K562 (cell line): ENCODE measurements at regions not wholly inside any gene's neighbourhood (a gene's known extent, or its start where the extent isn't known, plus 50 kb on each side); places are given as distances from the start of the nearest gene placed in this dataset.

Source experiments
- ATAC-seq: fragments of 200-7000 bp; cut with Tn5 transposase; 3 replicates; pipeline ENCODE4 v1.9.1; 2020; ENCODE audit warnings: moderate library complexity
- BruUV-seq: library from RNA; stranded (reverse); fragments of 400-500 nt; replicated peaks from 2 replicates; lab custom pipeline; 2021; lab: Mats Ljungman, UMichigan
- CTCF ChIA-PET: fragments of 300-600 bp; formaldehyde crosslinking; extraction: SDS; loops from one replicate; lab custom pipeline; 2021; ENCODE audit warnings: low intra/inter-chr PET ratio; lab: Yijun Ruan, JAX
- POLR2A ChIA-PET: fragments of 300-600, 350-650 bp; sonication (Branson Sonifier 250); formaldehyde crosslinking; extraction: SDS; loops from one replicate; lab custom pipeline; 2021; ENCODE audit warnings: antibody characterized with exemption, inconsistent platforms; lab: Yijun Ruan, JAX
- DNase-seq, 4 experiments: peaks; one replicate each; pipeline versions ENCODE4 v3.0.0 to v3.0.0-alpha.2; 2011 to 2018; ENCODE audit warnings: low spot score in 3 of 4, mixed read lengths in 3 of 4; ENCODE audit errors: extremely low read depth in 1 of 4
- FAIRE-seq: peaks from 2 replicates; lab custom pipeline; 2011; peaks lifted over from hg19 to GRCh38; lab: Jason Lieb, UNC
- H2AFZ ChIP-seq: 2 replicates; pipeline ENCODE4 v1.6.0; 2011; ENCODE audit warnings: low read depth, low read length, control low read depth, inconsistent platforms
- H3K27ac ChIP-seq: fragments of 200-600 bp; 3 replicates; pipeline ENCODE4 v1.8.0; 2011; ENCODE audit warnings: low read depth, mild to moderate bottlenecking, control low read depth, inconsistent platforms, low read length, moderate library complexity, mixed read lengths; ENCODE audit errors: extremely low read depth
- H3K27me3 ChIP-seq, 2 experiments: fragments of 300-600 bp in 1 of 2; 2 replicates in 1 of 2; 3 replicates in 1 of 2; pipeline versions ENCODE4 v1.6.0 to v1.8.0; 2011; ENCODE audit warnings: inconsistent platforms in 2 of 2, low read length in 2 of 2, mild to moderate bottlenecking in 1 of 2, mixed read lengths in 1 of 2, moderate library complexity in 1 of 2; ENCODE audit not compliant: control insufficient read depth in 2 of 2, insufficient read depth in 2 of 2
- H3K36me3 ChIP-seq: fragments of 300-600 bp; 3 replicates; pipeline ENCODE4 v1.8.0; 2011; ENCODE audit warnings: mild to moderate bottlenecking, low read length, inconsistent platforms; ENCODE audit not compliant: control insufficient read depth, insufficient read depth
- H3K4me1 ChIP-seq, 2 experiments: fragments of 200-600 bp in 1 of 2; replicated peaks in 1 of 2; 2 replicates in 1 of 2; 3 replicates in 1 of 2; pipeline versions ENCODE4 v1.5.1 to v1.8.0; 2011; ENCODE audit warnings: inconsistent platforms in 2 of 2, low read length in 2 of 2, mild to moderate bottlenecking in 1 of 2, mixed read lengths in 1 of 2, moderate library complexity in 1 of 2; ENCODE audit not compliant: control insufficient read depth in 2 of 2, insufficient read depth in 2 of 2
- H3K4me2 ChIP-seq: 2 replicates; pipeline ENCODE4 v1.6.1; 2011; ENCODE audit warnings: low read length, control low read depth, inconsistent platforms, mixed read lengths; ENCODE audit not compliant: insufficient read depth
- H3K4me3 ChIP-seq: fragments of 200-600 bp; sonication (generic), shearing (Covaris generic); 2 replicates; pipeline ENCODE4 v1.5.1; 2016; ENCODE audit warnings: control low read depth, inconsistent platforms
- H3K79me2 ChIP-seq: fragments of 200-600 bp; 3 replicates; pipeline ENCODE4 v1.8.0; 2011; ENCODE audit warnings: low read length, inconsistent platforms; ENCODE audit not compliant: control insufficient read depth, insufficient read depth
- H3K9ac ChIP-seq, 2 experiments: 2 replicates each; pipeline versions ENCODE4 v1.6.0 to v1.6.1; 2011; ENCODE audit warnings: low read depth in 2 of 2, low read length in 2 of 2, control low read depth in 1 of 2, inconsistent platforms in 1 of 2, mild to moderate bottlenecking in 1 of 2, mixed read lengths in 1 of 2; ENCODE audit not compliant: insufficient read depth in 1 of 2
- H3K9me1 ChIP-seq: one replicate; pipeline ENCODE4 v1.6.0; 2011; ENCODE audit warnings: inconsistent platforms, mild to moderate bottlenecking, low read length, moderate library complexity; ENCODE audit not compliant: control insufficient read depth, insufficient read depth
- H3K9me3 ChIP-seq: replicated peaks from 2 replicates; pipeline ENCODE4 v1.5.1; 2011; ENCODE audit warnings: low read depth, low read length, inconsistent platforms; ENCODE audit not compliant: control insufficient read depth, insufficient read depth
- H4K20me1 ChIP-seq: replicated peaks from 2 replicates; pipeline ENCODE4 v1.6.1; 2011; ENCODE audit warnings: low read length, inconsistent platforms, mixed read lengths; ENCODE audit not compliant: control insufficient read depth, insufficient read depth
- ARID1B ChIP-seq: fragments of 450-650 bp; IDR thresholded peaks from 2 replicates; pipeline ENCODE4 v1.6.1; 2016; ENCODE audit warnings: antibody characterized with exemption, mild to moderate bottlenecking, inconsistent platforms
- HEY1 ChIP-seq: fragments of 250-450 bp; sonication (Bioruptor Pico); IDR thresholded peaks from 2 replicates; pipeline ENCODE4 v1.5.0; 2020; ENCODE audit warnings: mild to moderate bottlenecking, moderate library complexity, borderline replicate concordance
- JUND ChIP-seq, 2 experiments: IDR thresholded peaks; 2 replicates in 1 of 2; 3 replicates in 1 of 2; pipeline ENCODE4 v1.6.1; 2011; ENCODE audit warnings: borderline replicate concordance in 2 of 2, low read depth in 2 of 2, low read length in 2 of 2, improper control_type of control experiment in 1 of 2, missing biosample characterization in 1 of 2, missing genetic modification characterization in 1 of 2, missing genetic modification reagents in 1 of 2
- NR4A1 ChIP-seq, 2 experiments: fragments of 250-450 bp in 1 of 2; fragments of 450-650 bp in 1 of 2; sonication (Bioruptor Pico) in 1 of 2; IDR thresholded peaks; 2 replicates each; pipeline versions ENCODE4 v1.4.0 to v1.6.1; 2016 to 2020; ENCODE audit warnings: mild to moderate bottlenecking in 2 of 2, missing compliant biosample characterization in 1 of 2, missing genetic modification characterization in 1 of 2, moderate library complexity in 1 of 2
- RAD21 ChIP-seq, 2 experiments: fragments of 250-450 bp in 1 of 2; fragments of 450-650 bp in 1 of 2; sonication (Bioruptor Pico) in 1 of 2; formaldehyde crosslinking in 1 of 2; IDR thresholded peaks in 1 of 2; conservative IDR thresholded peaks in 1 of 2; 2 replicates each; pipeline versions ENCODE4 v1.4.0 to v1.8.0; 2020 to 2022; ENCODE audit warnings: mild to moderate bottlenecking in 2 of 2, moderate library complexity in 1 of 2
- SMARCA5 ChIP-seq: fragments of 450-650 bp; IDR thresholded peaks from 2 replicates; pipeline ENCODE4 v1.6.1; 2016
- XRCC3 ChIP-seq: fragments of 450-650 bp; IDR thresholded peaks from 2 replicates; pipeline ENCODE4 v1.6.1; 2017; ENCODE audit warnings: mild to moderate bottlenecking, moderate library complexity
- YBX1 ChIP-seq: fragments of 450-650 bp; IDR thresholded peaks from 2 replicates; pipeline ENCODE4 v1.7.1; 2016; ENCODE audit warnings: mild to moderate bottlenecking
- ZKSCAN1 ChIP-seq: fragments of 150-350 bp; IDR thresholded peaks from 2 replicates; pipeline ENCODE4 v1.6.1; 2016; ENCODE audit warnings: low read depth, low read length
- WGBS: fragments of 100-300 bp; shearing (Covaris generic); methylation state at CpG from one replicate; pipeline ENCODE4 v1.1.6; 2016; ENCODE audit warnings: low coverage, mixed read lengths; ENCODE audit not compliant: insufficient coverage; ENCODE audit errors: missing lambda C conversion rate; 5-methylcytosine and 5-hydroxymethylcytosine counted together
- in situ Hi-C: fragments of 300-500 bp; cut with MboI; formaldehyde crosslinking; loops from 4 replicates; pipeline ENCODE4 v1.15.0; 2018; ENCODE audit warnings: inconsistent platforms, mixed read lengths
- intact Hi-C: fragments of 100-400 bp; cut with micrococcal nuclease; formaldehyde crosslinking; loops from 2 replicates; pipeline ENCODE4 v1.14.2; 2022
- TF ChIP-seq, protein P1 (sequence below): IDR thresholded peaks from 2 replicates; pipeline ENCODE4 v1.6.1; 2012; ENCODE audit warnings: low read depth, low read length, improper control_type of control experiment, borderline replicate concordance
- TF ChIP-seq, protein P2 (sequence below): fragments of 450-650 bp; formaldehyde crosslinking; IDR thresholded peaks from 2 replicates; pipeline ENCODE4 v1.4.0; 2022; ENCODE audit warnings: mild to moderate bottlenecking, moderate library complexity

DNA sequence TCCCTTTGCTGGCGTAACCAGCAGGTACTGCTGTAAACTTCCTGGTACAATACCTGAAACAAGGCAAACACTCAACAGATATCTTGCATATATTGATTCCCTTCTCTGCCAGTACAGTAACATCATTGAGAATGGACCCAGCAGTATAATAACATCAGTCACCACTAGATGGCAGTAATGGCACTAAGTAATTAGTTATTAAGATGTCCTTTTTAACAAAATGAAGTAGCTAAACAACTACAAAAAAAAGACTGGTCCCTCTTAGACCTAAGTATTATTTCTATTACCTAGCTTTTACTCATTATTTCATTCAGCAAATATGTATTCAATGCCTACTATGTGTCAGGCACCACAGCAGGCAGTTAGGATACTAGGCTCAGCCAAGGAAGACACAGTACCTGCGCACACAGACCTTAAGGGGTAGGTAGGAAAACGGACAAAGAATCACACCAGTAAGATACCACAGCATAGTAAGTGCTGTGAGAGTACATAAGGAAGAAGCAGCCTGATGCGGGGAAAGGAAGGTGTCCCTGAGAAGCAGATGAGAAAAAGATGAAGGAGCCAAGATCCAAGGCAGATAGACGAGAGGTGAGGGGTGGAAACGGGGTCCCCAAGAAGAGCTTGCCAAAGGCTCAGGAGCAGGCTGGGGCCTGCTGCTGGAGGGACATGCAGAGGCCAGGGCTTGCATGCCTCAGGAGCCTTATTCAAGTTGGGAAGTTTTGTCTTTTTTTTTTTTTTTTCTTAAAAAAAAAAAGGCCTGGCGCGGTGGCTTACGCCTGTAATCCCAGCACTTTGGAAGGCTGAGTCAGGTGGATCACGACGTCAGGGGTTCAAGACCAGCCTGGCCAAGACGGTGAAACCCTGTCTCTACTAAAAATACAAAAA is 102.7 kb upstream of the CHD2 start:
- ChIA-PET POLR2A (interaction anchor here (1.0 to 2.6 kb wide), 4 partner anchors 63 to 120 kb away, joined by 3 to 10 read pairs (median 4); partner anchors contain the start of gene CHD2), CTCF (interaction anchor here (3.9 kb wide), 1 partner anchor 121 kb away, joined by 38 read pairs; no protein-coding TSS in a partner anchor)
- no peaks in the 10 kb centered on the region for H3K9me1 ChIP-seq
- H3K9me3 ChIP-seq = no peaks in the 10 kb centered on the region
- no TSS peak for BruUV-seq
- no peaks in the 10 kb centered on the region for H3K36me3 ChIP-seq
- in situ Hi-C loops = no loop called here
- no peak overlapping the region for H3K9ac ChIP-seq
- 54% methylated on average over 9 of the region's 12 CpGs for WGBS
- H3K4me1 ChIP-seq = peaks cover 18 to 23% of the 10 kb centered on the region in 2 experiments
- H4K20me1 ChIP-seq = no peaks in the 10 kb centered on the region
- H3K79me2 ChIP-seq = 0 out of 3 replicates have a peak, but pooled peaks cover 2% of the 10 kb centered on the region
- ATAC-seq (peak; percentile 74), FAIRE-seq (peak; percentile 84), DNase-seq (peak; percentile 52 to 84 (median 57))
- H2AFZ ChIP-seq = peak overlapping the region; percentile 90
- H3K4me2 ChIP-seq = peak overlapping the region; percentile 10; the same call in 1 of the 2 replicates
- peak overlapping the region; percentile 28; the same call in 2 of the 3 replicates for H3K27ac ChIP-seq
- intact Hi-C loops = loop anchor here (1.0 to 10.0 kb wide), 2 partner anchors 121 to 237 kb away; no protein-coding TSS in a partner anchor
- H3K4me3 ChIP-seq = no peak overlapping the region
- no peaks in the 10 kb centered on the region for H3K27me3 ChIP-seq
- TF ChIP-seq HEY1 (CRISPR knock-in tag) (0 out of 2 replicates have a peak, but pooled peaks have one; percentile 10), ARID1B (peak; percentile 21; the same call in 1 of the 2 replicates), YBX1 (no peak), SMARCA5 (0 out of 2 replicates have a peak, but pooled peaks have one; percentile 32), NR4A1 (CRISPR knock-in tag; IDR thresholded peaks at IDR 0.05) (no peak), NR4A1 (tag; IDR thresholded peaks at IDR 0.05) (0 out of 2 replicates have a peak, but pooled peaks have one; percentile 26), ZKSCAN1 (peak; percentile 87), XRCC3 (no peak), RAD21 (CRISPR knock-in tag; conservative IDR thresholded peaks at IDR 0.05 in 1 of 2, IDR thresholded peaks at IDR 0.05 in 1 of 2) (peak; percentile 80 to 91), JUND (IDR thresholded peaks at IDR 0.05; ENCODE audit: borderline replicate concordance, low read depth, low read length) (peak; percentile 13; the same call in 1 of the 2 replicates), JUND (tag; IDR thresholded peaks at IDR 0.05; ENCODE audit: borderline replicate concordance, low read depth, low read length) (no peak; the same call in 2 of the 3 replicates)
- TF ChIP-seq, protein P1, sequence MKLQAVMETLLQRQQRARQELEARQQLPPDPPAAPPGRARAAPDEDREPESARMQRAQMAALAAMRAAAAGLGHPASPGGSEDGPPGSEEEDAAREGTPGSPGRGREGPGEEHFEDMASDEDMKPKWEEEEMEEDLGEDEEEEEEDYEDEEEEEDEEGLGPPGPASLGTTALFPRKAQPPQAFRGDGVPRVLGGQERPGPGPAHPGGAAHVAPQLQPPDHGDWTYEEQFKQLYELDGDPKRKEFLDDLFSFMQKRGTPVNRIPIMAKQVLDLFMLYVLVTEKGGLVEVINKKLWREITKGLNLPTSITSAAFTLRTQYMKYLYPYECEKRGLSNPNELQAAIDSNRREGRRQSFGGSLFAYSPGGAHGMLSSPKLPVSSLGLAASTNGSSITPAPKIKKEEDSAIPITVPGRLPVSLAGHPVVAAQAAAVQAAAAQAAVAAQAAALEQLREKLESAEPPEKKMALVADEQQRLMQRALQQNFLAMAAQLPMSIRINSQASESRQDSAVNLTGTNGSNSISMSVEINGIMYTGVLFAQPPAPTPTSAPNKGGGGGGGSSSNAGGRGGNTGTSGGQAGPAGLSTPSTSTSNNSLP = 0 out of 2 replicates have a peak, but pooled peaks have one; percentile 43
- TF ChIP-seq, protein P2, sequence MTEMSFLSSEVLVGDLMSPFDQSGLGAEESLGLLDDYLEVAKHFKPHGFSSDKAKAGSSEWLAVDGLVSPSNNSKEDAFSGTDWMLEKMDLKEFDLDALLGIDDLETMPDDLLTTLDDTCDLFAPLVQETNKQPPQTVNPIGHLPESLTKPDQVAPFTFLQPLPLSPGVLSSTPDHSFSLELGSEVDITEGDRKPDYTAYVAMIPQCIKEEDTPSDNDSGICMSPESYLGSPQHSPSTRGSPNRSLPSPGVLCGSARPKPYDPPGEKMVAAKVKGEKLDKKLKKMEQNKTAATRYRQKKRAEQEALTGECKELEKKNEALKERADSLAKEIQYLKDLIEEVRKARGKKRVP (CRISPR knock-in tag) = no peak
